Small intestine (tissue), 7 donors: ENCODE measurements at regions not wholly inside any gene's neighbourhood (a gene's known extent, or its start where the extent isn't known, plus 50 kb on each side); places are given as distances from the start of the nearest gene placed in this dataset.

ENCODE experiments used
- DNase-seq, 2 donors: peaks; one replicate each; pipeline versions ENCODE4 v3.0.0 to v3.0.0-alpha.2; 2013
- FAIRE-seq: peaks from 2 replicates; lab custom pipeline; 2012; peaks lifted over from hg19 to GRCh38; lab: Jason Lieb, UNC
- H3K27ac ChIP-seq, 3 donors: one replicate each; pipeline ENCODE4 v1.5.1; 2013; ENCODE audit warnings: low read length in 2 of 3, mild to moderate bottlenecking in 2 of 3, control low read depth in 1 of 3, inconsistent platforms in 1 of 3, low read depth in 1 of 3, moderate library complexity in 1 of 3
- H3K27me3 ChIP-seq, 3 donors: one replicate each; pipeline ENCODE4 v1.6.1; 2013; ENCODE audit warnings: low read length in 3 of 3, inconsistent platforms in 1 of 3; ENCODE audit not compliant: control insufficient read depth in 3 of 3, insufficient read depth in 3 of 3
- H3K36me3 ChIP-seq, 3 donors: one replicate each; pipeline ENCODE4 v1.6.1; 2013; ENCODE audit warnings: low read length in 3 of 3, inconsistent platforms in 1 of 3, low read depth in 1 of 3, mild to moderate bottlenecking in 1 of 3, moderate library complexity in 1 of 3; ENCODE audit not compliant: control insufficient read depth in 3 of 3, insufficient read depth in 2 of 3
- H3K4me1 ChIP-seq, 3 donors: one replicate each; pipeline ENCODE4 v1.6.1; 2013; ENCODE audit warnings: low read length in 2 of 3, inconsistent platforms in 1 of 3, low read depth in 1 of 3, mild to moderate bottlenecking in 1 of 3, moderate library complexity in 1 of 3; ENCODE audit not compliant: control insufficient read depth in 3 of 3, insufficient read depth in 2 of 3
- H3K4me3 ChIP-seq, 3 donors: one replicate each; pipeline ENCODE4 v1.5.1; 2013; ENCODE audit warnings: low read length in 3 of 3, control low read depth in 1 of 3, inconsistent platforms in 1 of 3, low read depth in 1 of 3, mild to moderate bottlenecking in 1 of 3, moderate library complexity in 1 of 3
- H3K9me3 ChIP-seq, 2 donors: one replicate each; pipeline ENCODE4 v1.6.1; 2013; ENCODE audit warnings: low read depth in 1 of 2, low read length in 1 of 2; ENCODE audit not compliant: control insufficient read depth in 2 of 2, insufficient read depth in 1 of 2
- WGBS, 3 donors: extraction: QIAGEN DNeasy Blood & Tissue Kit; methylation state at CpG; one replicate each; pipeline ENCODE4 v1.1.7; 2013; 5-methylcytosine and 5-hydroxymethylcytosine counted together
- donor health status: healthy with polysubstance abuse.
- donor health status: control.
- donor health status: control.
- donor health status: Bipolar disorder and iron deficiency.
- donor health status: healthy.

DNA sequence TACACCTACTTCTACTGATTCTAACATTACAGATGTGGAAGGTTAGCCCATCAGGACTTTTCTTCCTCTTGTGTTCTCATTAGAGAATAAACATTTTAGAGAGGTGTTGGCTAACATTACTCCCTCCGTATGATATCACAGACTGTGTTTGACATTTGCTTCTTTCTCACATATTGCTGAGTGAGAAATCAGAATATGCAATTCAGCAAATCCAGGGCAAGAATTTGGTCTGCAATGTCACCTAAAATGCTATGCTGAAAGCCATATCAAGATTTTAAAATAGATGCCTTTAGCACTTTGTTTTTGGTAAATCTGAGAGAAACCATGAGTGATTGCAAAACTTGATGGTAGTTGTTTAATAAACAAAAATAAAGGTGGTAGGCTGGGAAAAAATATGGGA, 319.1 kb downstream of the C4orf33 start:
- Histone ChIP-seq H3K27ac (no peak overlapping the region), H3K4me1 (no peaks in the 10 kb centered on the region), H3K4me3 (no peak overlapping the region), H3K27me3 (no peaks in the 10 kb centered on the region), H3K36me3 (no peaks in the 10 kb centered on the region), H3K9me3 (no peaks in the 10 kb centered on the region)
- DNase-seq (no peak), FAIRE-seq (no peak)
- WGBS, 3 donors: 74 to 79% (median 77%) methylated on average over 1 of the region's 1 CpG

- WGBS, 3 donors: 0 to 29% (median 3%) methylated on average over 1 of the region's 1 CpG
- DNase-seq (no peak), FAIRE-seq (no peak)
- H3K27ac ChIP-seq: no peak overlapping the region
- H3K4me3 ChIP-seq: no peak overlapping the region
- H3K4me1 ChIP-seq: no peaks in the 10 kb centered on the region
- no peaks in the 10 kb centered on the region for H3K9me3 ChIP-seq
- no peaks in the 10 kb centered on the region for H3K27me3 ChIP-seq
- H3K36me3 ChIP-seq: no peaks in the 10 kb centered on the region
These were observed 324.7 kb downstream of the C4orf33 start for GRCh38 chr4:129420637-129421036.

DNA sequence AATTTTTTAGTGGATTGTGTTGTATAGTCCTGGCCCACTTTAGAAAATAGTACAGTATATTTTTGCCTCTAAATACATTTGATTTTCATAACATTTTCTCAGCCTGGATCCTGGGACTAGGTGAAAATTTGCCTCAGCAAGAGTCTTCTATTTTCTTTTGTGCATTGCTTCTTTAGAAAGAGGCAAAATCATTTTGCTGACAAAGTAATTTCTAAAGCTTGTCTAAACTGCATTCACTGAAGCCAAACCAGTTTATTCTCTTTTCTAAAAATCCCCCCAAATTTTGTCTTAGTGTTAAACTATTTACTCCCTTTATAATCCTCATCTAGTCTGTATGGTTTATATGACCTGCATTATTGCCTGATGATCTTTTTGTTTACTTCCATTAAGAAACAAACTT, 326.3 kb downstream of the C4orf33 start:
- Histone ChIP-seq H3K4me3 (no peak overlapping the region), H3K9me3 (no peaks in the 10 kb centered on the region), H3K4me1 (no peaks in the 10 kb centered on the region), H3K36me3 (no peaks in the 10 kb centered on the region), H3K27me3 (no peaks in the 10 kb centered on the region), H3K27ac (no peak overlapping the region)
- DNase-seq (no peak), FAIRE-seq (no peak)

DNA sequence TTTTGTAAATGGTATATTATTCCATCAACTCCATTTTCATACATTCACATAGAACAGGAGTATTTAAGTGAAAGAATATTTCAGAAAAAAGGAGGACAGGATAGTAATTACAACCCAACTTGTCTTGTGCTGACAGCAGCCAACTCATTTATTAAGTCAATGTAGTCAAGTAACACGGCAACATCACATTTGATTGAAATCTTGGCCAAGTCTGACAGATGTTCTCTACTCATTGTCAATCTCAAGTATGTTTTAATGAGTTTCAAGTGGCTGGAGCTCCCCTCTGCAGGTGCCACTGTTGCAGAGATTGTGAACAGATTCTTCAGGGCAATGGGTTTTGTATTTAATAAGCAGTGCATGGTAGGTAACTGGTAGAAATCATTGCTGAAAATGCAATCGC, 332.5 kb downstream of the C4orf33 start:
- no peak for DNase-seq
- no peaks in the 10 kb centered on the region for H3K4me1 ChIP-seq
- H3K9me3 ChIP-seq: no peaks in the 10 kb centered on the region
- FAIRE-seq: no peak
- H3K27me3 ChIP-seq: no peaks in the 10 kb centered on the region
- no peak overlapping the region for H3K4me3 ChIP-seq
- 65 to 80% (median 76%) methylated on average over 2 of the region's 2 CpGs for WGBS, 3 donors
- no peaks in the 10 kb centered on the region for H3K36me3 ChIP-seq
- no peak overlapping the region for H3K27ac ChIP-seq

DNA sequence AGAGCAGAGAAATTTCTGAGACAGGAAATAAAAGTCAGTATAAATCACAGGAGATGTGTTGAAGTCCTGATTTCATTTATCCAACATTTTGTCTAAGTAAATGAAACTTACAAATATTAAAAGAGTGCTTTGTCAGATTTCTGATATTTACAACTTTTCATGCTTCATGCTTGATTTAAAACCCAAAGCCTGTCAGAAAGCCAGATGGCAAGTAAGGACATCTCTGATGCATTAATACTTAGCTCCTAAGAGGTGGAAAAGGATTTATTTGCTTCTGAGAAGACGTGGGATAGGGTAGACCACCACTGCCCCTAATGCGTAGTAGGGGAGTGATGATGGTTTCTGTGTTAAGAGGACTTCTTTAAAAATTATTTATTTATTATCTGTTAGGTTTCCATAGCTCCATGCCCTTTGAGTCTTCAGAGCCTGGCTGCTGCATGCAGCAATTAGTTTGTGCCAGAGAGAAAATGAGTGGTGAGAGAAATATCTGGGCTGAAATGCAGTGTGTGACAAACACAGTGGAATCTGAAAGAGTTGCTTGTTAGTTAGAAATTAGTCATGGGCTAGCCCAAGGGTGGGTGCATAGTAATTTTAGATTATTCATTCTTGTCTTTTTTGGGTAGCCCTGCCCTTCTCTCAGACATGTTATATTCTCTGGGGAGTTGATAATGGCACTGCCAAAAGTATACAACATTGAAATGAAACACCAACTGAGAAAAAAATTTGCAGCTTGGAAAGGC, 333.8 kb downstream of the C4orf33 start:
- no peak overlapping the region for H3K4me3 ChIP-seq
- H3K27ac ChIP-seq: no peak overlapping the region
- no peaks in the 10 kb centered on the region for H3K27me3 ChIP-seq
- no peak for FAIRE-seq
- no peaks in the 10 kb centered on the region for H3K36me3 ChIP-seq
- DNase-seq: no peak
- 43 to 62% (median 45%) methylated on average over 2 of the region's 2 CpGs for WGBS, 3 donors
- H3K9me3 ChIP-seq: no peaks in the 10 kb centered on the region
- H3K4me1 ChIP-seq: no peaks in the 10 kb centered on the region

DNA sequence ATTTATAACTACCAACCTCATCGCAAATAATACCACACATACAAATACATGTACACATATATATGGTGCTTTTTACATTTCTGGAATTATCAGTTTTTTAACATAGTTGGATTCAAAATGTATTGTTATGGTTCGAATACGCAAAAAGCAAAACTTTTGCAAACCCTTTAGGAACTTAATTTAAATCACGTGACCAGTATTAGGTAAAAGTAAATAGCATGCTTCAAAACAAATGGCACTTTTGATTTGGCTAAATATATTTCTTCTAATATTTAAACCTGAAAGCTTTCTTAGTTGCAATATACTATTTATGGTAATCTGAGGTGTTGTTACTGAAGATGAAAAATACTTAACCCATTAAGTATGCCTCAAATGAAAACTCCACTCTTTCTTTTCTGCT, 341.4 kb downstream of the C4orf33 start:
- no peak overlapping the region for H3K27ac ChIP-seq
- no peaks in the 10 kb centered on the region for H3K9me3 ChIP-seq
- no peak for FAIRE-seq
- H3K4me3 ChIP-seq: no peak overlapping the region
- H3K36me3 ChIP-seq: no peaks in the 10 kb centered on the region
- no peaks in the 10 kb centered on the region for H3K27me3 ChIP-seq
- no peak for DNase-seq
- H3K4me1 ChIP-seq: no peaks in the 10 kb centered on the region
- 91 to 93% (median 92%) methylated on average over 4 of the region's 4 CpGs for WGBS, 3 donors

- FAIRE-seq: no peak
- WGBS, 3 donors: 74 to 83% (median 80%) methylated on average over 4 of the region's 4 CpGs
These were observed 342.6 kb downstream of the C4orf33 start for GRCh38 chr4:129438456-129438981.

DNA sequence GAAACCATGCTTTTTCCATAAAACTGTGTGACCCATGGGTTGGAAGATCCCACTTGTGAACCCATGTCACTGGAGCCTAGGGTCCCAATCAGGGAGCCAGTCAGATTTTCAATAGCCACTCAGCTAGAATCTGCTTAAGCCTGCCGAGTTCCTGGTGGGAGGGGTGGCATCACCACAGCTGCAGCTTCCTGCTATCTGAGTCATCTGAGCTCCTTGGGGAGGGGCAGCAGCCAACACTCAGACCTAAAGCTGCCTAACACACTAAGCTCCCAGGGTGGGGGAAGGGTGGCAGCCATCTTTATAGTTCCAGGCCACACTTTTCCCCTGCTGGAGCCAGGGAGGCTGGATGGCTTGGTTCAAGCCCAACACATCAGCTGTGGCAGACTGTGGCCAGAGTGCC, 350.1 kb downstream of the C4orf33 start:
- no peak for FAIRE-seq
- no peak overlapping the region for H3K4me3 ChIP-seq
- 64 to 72% (median 69%) methylated on average over 1 of the region's 1 CpG for WGBS, 3 donors
- H3K4me1 ChIP-seq: no peaks in the 10 kb centered on the region
- no peaks in the 10 kb centered on the region for H3K27me3 ChIP-seq
- no peaks in the 10 kb centered on the region for H3K36me3 ChIP-seq
- no peak for DNase-seq
- no peaks in the 10 kb centered on the region for H3K9me3 ChIP-seq
- no peak overlapping the region for H3K27ac ChIP-seq

More at GRCh38 chr4:129438456-129438981, 342.6 kb downstream of the C4orf33 start:
- Histone ChIP-seq H3K36me3 (no peaks in the 10 kb centered on the region), H3K4me3 (no peak overlapping the region), H3K9me3 (no peaks in the 10 kb centered on the region), H3K27ac (no peak overlapping the region), H3K4me1 (no peaks in the 10 kb centered on the region), H3K27me3 (no peaks in the 10 kb centered on the region)
- DNase-seq: no peak
